KG1 (cell line): ENCODE measurements at regions not wholly inside any gene's neighbourhood (a gene's known extent, or its start where the extent isn't known, plus 50 kb on each side); places are given as distances from the start of the nearest gene placed in this dataset.

Experiments used
- DNase-seq: peaks from one replicate; lab custom pipeline; 2025; lab: John Stamatoyannopoulos, UW

DNA sequence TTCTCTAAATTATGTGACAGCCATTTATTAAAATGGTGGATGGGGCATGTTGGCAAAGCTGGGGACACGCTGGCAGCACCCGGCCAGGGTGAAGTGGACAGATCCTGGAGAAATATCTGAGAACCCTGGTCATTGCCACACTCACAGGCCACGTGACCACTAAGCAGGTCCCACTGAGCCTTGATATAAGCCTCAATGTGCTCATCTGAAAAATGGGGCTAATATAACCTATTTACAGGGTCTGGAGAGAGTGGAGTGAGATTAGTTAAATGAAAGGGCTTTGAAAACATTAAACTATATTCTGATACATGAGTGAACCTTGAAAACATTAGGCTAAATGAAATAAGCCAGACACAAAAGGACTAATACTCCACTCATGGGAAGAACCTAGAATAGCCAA is 108.9 kb downstream of the RBFOX3 start:
- DNase-seq: no peak

DNA sequence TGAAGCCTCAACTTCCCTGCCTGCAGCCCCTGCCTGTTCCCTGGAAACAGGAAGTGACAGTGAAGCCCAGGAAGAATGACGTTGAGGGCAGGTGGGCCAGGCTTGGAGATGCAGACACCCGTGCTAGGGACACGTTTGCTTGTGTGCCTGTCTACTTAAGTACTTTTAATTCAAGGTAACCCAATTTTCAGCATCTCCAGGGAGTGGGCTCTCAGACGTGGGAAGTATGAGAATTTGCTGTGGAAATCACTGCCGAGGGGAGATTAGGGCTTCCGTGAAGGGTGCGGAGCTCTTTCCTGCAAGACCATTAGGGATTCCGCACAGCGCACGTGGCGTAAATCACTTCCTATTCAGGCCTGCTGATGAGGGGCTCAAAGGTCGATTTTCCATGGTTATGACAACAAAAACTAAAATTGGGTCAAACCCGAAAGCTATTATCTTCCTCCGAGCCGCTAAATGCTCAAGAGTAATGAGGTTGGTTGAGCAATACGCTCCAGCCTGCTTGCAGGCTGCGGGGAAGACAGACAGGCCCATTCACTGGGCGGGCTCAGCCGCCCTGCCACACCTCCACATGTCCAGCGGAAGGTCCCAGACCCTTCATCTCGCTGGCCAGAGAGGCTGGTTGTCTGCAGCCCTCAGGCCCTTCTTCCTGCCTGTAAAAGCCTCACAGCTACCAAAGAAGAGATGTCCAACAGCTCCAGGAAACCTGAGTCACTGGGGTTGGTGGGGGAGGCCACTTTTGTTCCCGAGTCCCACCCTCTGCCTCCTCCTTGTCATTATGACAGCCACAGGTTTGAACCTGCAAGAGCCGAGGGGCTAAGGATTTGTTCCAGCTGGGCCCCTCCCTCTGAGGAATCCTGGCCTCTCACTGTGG is 109.9 kb downstream of the RBFOX3 start:
- DNase-seq: no peak

DNA sequence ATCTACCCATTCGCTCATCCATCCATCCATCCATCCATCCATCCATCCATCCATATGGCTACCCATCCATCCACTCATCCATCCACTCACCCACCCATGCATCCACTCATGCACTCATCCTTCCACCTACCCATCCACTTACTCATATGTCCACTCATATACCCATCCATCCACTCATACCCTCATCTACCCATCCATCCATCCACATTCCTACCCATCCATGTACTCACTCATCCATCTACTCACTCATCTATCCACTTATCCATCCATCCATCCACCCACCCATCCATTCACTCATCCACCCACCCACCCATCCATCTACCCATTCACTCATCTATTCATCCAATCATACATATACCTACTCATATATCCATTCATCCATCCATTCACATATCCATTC is 112.0 kb downstream of the RBFOX3 start:
- no peak for DNase-seq

DNA sequence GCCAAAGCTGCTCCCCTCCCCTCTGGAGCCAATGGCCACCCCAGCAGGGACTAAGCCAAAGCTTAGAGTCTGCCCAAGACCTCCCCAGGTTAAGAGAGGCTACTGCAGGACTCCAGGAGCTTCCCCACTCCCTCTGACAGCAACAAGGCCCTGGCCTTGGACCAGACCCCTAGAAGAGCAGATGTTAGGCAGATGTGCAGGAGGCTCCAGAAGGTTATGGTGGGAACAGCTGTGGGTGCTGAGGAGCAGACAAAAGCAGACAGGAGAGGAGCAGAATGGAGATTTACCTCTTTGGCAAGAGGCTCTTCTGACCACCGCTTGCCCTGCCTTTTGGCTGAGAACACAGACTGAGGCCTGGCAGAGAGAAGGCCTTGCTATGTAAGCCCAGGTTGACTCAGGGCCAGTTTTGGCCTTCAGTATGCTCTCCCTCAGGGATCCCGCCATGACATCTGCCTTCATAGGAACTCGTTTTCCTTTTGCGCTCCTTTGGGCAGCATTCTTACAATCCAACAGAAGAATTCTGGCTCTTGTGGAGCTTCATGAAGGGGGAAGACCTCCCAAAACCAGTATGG is 113.0 kb downstream of the RBFOX3 start:
- no peak for DNase-seq

DNA sequence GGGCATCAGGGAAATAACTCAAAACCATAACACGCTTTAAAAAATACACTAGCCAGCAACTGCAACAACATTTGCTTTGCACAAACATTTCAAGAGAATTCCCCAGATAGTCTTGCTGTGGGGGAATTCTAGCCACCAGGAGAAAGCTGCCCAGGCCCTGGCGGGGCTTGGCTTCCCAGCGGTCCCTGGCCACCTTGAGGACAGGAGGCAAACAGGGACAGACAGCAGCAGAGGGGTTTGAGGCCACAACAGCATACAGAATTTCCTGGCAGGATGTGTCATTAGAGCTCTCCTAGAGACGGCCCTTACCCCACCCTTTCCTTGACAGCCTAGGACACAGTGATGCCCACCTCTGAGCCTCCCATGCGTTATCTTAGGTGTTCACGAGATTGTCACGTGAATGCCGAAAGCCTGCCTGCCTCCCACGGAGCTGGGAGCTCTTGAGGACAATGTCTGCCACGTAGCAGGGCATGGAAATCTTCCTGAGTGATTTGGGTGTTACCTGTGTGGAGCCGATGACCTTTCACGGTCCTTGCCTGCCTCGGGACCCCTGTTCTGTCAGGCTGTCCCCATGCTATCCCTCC is 114.3 kb downstream of the RBFOX3 start:
- no peak for DNase-seq

DNA sequence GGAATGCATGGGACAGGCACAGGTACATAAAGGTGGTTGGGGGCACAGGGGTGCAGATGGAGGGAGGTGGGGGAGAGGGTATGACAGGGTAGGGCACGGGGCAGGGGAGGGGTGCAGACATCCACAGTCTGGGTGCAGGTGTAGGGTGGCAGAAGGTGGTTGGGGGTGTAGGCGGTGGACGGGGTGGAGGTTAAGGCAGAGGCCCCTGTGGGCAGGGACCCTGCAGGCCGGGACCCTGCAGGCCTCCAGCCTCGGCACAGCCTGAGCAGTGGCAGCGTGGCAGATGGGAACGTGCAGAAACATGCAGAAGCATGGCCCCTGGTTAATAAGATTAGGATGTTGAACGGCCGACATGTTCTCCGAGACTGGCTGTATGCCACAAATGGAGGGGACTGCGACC is 115.2 kb downstream of the RBFOX3 start:
- DNase-seq: no peak

DNA sequence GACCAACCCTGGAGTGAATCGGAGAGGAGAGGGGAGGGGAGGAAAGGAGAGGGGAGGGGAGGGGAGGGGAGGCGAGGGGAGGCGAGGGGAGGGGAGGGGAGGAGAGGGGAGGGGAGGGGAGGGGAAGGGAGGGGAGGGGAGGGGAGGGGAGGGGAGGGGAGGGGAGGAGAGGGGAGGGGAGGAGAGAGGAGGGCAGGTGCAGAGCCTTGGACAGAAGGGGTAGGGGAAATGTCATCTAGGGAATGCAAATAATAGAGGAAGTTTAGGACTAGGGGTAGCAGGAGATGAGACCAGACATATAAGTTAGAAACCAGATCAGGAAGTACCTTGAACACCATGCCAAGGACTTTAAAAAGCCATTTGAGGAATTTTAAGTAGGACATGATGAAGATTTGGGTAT is 119.8 kb downstream of the RBFOX3 start:
- no peak for DNase-seq

DNA sequence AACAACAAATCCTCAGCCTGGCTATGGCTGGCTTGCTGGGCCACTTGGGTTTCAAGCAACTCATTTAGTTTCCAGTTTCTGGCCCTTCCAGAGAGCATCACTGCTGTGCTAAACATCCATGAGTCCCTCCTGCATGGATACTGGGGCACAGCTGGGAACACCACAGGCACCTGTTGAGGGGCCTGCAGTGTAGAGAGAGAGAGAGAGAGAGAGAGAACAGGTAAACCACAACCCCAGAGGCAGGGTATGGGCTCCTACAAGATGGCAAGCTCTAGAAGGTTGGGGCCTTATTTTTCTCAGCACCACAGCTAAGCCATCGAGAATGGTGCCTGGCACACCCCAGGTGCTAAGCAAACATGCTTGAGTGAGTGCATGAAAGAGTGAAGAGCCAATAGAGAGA is 120.3 kb downstream of the RBFOX3 start:
- DNase-seq: no peak

DNA sequence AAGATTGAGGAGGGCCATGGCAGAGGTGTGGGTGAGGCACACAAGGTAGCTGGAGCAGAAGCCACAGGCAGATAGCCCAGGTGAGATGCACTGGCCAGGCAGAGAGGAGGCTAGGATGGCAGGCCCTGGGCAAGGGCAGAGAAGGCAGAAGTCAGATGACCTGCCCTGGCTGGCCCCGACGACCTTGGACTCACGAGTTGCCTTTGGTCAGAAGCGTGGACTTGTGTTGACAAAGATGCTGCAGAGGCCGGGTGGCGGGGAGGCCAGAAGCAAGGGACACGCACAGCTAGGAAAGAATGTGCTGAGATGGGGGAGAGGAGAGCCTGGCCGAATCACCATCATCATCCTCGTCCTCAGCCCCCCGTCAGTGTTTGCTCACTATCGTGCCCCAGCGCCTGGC is 123.7 kb downstream of the RBFOX3 start:
- DNase-seq: no peak

DNA sequence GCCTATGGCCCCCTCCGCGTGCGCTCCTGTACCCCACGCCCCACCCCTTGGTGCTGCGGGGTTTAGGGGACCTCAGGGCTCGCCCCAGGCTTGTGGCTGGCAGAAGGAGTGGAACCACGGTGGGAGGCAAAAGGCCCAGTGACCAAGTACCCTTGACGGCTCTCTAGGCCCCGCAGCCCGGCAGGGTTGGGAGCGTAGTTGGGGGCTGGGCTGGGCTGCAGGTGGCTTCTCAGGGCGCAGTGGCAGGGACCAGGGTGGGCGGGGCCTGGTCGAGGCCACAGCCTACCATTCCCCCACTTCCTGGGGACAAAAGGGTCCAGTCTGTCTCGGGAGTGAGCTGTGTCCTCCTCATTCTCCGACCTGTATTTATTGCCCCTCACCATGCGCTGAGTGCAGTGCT is 124.9 kb downstream of the RBFOX3 start:
- DNase-seq: no peak

DNA sequence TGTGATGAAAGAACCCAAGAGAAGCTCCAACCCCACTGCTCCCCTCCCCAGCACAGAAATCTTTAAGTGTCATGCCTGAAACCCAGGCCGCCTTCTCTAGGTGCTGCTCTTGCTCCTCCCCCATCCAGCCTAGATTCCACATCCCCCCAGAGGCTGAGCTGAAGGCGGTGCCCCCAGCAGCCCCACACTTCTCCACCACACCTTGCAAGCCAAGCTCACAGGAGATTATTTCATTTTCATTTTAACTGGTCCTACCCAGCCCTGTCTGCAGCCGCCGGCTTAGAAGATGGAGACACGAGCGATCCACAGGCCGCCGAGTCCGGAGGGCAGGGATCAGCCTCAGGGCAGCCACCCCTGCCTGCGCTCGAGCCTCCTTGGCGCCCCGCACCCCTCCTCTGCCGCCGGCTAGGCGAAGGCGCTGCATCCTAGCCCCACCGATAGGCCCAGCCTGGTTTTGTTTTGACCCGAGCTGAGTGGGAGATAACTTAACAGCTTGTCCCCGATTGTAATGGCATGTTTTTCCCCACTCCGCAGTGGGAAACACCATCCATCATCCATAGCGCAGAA is 125.3 kb downstream of the RBFOX3 start:
- no peak for DNase-seq

DNA sequence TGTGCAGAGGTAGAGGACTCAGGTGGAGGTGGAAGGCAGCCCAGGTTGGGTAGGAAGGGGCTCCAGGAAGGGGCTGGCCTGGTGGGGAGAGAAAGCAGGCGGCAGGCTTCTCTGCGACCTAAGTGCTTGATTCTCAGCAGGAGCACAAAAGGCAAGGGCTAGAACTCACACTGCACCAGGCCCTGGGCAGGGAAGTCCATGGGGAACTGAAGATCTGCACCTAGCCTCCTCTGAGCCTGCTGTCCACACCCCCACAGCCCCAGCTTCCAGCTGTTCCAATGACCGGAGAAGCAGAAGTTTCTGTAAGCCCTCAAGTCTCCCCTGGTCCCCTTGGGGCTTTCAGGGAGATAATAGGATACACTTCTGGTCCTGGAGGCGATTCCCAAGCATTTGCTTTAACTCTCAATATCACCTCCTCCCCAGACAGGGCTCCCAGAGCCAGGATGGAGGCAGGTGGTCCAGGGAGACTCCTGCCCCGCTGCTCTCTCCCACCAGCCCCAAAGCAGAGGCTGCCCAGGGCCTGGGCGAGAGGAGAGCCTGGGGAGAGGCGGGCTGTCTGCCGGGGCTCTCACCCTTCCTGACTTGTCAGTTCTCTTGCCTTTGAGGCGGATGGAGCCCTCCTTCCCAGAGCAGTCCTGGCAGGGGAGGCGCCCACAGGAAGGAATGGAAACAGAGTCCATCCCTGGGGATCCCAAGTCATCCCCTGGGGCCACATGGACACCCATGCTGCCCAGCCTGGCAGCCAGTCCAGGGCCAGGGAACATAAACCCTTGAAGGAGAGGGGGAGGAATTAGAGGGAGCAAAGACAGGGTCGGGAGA is 126.0 kb downstream of the RBFOX3 start:
- DNase-seq: no peak

DNA sequence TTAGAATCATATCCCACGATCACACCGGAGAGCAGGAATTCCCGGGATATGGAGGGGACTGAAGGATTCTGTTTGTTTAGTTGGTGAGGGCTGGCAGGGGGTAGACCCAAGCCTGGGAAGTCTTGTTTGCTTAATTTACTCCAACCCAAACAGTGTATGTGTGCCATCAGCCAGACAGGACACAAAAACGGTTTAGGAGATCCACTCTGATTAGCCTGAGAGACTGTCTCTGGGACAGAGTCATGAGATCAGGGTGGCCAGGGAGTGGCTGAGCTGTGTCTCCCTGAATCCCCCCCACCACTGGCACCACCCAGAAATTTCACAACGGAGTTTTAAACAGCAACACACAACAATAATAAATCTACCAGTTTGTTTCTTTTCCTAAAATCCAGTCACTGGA is 127.0 kb downstream of the RBFOX3 start:
- DNase-seq: no peak

DNA sequence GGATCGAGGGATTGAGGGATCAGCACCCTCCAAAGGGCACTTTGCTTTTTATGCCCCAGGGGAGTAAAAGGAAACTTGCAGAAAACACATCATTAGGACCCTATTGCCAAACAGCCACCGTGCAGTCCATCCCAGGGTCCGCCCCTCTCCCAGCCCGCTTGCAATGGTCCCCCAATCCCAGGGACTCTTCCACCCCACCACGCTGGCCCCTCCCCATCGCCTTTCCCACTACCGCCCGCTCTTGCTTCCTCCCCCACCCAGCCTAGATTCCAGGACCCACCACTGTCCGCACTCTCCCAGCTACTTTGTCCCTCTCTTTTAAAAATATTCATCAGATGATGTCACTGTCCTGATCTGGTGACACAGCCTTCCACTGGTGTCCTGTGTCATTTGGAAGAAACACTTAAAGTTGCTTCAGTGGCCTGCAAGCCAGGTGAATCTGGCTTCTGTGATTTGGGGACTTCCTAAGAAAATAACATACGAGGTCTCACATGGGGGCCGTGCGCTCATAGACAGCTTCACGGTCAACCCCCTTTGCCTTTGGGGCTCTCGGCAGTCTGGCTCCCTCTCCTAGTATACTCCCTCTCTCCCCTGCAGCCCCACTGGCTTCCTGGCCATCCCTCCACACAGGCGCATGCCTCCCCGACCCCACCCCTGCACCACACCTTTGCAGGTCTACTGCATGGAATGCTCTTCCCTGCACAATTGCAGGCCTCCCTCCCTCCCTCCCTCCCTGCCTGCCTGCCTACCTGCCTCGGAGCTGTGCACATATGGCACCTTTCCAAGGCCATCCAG is 127.9 kb downstream of the RBFOX3 start:
- DNase-seq: no peak

DNA sequence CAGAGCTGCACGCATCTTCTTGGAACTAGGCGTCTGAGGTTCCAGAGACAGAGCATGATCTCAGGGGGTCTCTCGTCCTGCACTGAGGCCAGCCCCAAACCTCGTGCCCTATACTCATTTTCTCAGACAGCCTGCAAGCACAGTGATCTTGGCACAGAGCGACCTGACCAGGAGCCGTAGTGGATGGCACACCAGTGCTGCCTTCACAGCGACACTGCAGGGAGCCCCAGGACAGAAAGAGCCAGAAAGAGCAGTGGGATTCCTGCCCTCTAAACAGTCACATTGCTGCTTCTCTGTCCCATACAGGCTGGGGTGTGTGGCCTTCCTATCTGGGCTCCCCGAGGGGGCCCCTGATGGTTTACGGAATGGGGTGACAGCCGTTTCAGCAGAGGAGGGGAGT is 131.0 kb downstream of the RBFOX3 start:
- no peak for DNase-seq

DNA sequence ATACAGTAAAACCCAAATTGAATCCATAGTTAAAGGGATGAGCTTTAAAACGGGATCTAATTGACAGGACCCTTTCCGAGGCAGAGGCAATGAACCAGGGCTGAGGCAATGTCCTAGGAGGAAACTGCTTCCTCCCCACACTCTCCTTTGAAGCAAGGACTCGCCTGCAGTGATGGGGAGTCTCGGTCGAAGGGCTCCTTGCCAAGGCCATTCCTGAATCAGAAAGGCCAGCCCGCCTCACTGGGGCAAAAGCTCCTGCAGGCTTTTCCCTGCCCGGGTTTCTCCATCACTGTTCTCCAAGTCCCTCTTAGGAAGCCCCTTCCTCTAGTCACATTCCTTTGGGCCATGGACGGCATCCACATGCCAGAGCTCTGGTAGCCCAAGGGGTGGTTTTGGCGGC is 132.0 kb downstream of the RBFOX3 start:
- no peak for DNase-seq

DNA sequence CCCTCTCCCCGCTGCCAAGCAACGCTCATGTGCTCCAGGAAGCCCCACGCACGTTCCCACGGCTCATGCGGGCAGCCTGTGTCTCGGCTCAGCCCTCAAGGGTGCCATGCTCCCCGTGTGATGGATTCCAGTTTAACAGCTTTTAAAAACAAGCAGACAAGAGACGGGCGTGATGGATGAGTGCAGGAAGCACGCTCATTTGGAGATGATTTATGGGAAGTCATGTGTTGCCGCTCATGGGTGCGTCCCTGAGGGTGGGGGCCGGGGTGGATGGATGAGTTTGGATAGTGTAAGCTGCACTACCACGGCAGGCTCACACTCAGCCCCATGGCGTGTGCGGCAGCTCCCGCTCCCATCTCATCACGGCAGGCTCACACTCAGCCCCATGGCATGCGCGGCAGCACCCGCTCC is 132.8 kb downstream of the RBFOX3 start:
- DNase-seq: no peak

DNA sequence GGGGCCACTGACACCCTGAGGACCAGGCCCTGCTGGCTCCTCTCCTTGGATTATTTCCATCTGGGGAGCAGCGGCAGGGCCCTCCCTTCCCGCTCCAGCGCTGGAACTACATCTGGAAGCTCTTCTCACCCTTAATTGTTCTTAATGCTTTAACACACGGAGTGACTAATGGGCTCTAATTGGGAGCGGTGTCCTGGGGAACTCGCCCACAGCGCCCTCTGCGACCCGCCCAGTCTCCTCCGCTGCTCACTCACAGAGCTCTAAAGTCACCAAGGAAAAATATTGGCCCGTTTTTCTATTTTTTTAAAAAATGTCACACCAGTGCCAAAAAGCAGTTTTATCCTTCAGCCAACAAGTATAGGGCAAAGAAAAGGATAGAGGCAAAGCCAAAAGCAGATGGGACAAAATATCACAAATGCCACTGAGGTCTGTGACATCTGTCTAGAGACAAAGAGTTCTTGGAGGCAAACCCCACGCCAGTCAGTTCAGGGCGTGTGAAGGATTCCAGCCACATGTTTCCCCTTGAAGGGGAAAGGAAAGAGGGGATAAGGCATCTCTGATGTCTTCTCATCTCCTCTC is 134.7 kb downstream of the RBFOX3 start:
- no peak for DNase-seq

DNA sequence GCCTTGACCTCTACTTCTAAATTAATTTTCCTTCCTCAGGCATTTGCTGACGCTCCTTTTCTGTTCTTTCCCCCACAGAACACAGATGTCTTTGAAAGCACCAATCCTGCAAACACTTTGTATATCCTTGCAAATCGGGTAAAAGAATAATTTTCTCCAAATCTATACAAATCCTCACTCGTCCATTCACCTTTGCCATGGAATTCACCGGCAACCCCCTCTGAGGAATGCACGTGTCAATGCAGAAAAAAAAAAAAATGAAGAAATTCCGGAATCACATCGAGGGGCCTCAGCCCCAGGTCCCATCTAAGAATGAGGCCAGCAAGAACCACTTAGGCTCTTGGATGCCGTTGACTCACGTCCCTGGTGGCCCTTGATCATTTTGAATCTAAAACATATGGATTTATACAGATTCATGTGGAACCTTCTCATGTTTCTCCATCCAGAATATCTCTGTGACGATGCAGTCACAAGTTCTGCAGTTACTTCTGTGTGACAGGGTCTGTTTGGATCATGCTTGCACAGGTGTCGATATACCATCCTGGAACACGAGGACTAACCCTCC is 136.9 kb downstream of the RBFOX3 start:
- DNase-seq: no peak

DNA sequence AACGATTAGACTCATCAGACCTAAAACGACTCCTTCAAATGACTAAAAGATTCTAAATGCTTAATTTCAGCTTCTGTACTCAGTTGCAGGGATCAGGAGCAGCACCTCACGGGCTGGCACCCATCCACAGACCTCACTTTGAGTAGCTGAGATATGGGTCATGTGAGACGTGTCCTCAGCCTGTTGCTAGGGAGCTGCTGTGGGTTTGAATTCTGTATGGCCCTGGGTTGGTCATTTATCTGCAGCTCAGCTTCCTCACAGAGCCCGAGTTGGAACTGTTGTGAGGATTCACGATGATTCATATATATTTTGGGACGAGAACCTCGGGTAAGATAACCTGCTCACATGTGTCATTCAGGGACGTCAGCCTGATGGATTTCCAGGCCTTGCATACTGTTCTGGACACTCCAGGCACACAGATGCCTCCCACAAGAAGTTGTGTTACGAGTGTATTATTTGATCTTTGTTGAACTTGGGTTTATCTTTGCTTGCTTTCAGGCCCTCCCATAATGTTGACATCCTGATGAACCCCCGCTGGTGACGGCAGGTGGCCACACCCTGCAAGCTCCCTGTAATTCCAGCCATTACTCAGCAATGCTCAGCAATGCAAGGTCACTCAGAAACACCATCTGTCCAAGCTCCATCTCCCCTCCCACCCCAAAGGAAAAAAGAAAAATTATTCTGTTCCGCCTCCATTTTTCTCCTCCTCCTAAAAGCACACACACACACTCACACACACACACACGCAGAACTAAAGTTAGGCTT is 137.6 kb downstream of the RBFOX3 start:
- no peak for DNase-seq
